HL-60 (cell line): ENCODE measurements at regions not wholly inside any gene's neighbourhood (a gene's known extent, or its start where the extent isn't known, plus 50 kb on each side); places are given as distances from the start of the nearest gene placed in this dataset.

Experiments used
- GABPA ChIP-seq: IDR thresholded peaks from 2 replicates; pipeline ENCODE4 v1.6.1; 2012; ENCODE audit warnings: low read depth
- POLR2AphosphoS5 ChIP-seq: IDR thresholded peaks from 2 replicates; pipeline ENCODE4 v1.6.1; 2012; ENCODE audit warnings: low read depth
- TF ChIP-seq, protein P1 (sequence below): IDR thresholded peaks from one replicate; pipeline ENCODE4 v1.5.1; 2011; ENCODE audit warnings: low read length, control low read depth, inconsistent platforms; ENCODE audit not compliant: insufficient read depth
- TF ChIP-seq, protein P2 (sequence below): IDR thresholded peaks from 2 replicates; pipeline ENCODE4 v1.6.1; 2012; ENCODE audit warnings: low read depth; ENCODE audit not compliant: insufficient replicate concordance

- TF ChIP-seq, protein P1, sequence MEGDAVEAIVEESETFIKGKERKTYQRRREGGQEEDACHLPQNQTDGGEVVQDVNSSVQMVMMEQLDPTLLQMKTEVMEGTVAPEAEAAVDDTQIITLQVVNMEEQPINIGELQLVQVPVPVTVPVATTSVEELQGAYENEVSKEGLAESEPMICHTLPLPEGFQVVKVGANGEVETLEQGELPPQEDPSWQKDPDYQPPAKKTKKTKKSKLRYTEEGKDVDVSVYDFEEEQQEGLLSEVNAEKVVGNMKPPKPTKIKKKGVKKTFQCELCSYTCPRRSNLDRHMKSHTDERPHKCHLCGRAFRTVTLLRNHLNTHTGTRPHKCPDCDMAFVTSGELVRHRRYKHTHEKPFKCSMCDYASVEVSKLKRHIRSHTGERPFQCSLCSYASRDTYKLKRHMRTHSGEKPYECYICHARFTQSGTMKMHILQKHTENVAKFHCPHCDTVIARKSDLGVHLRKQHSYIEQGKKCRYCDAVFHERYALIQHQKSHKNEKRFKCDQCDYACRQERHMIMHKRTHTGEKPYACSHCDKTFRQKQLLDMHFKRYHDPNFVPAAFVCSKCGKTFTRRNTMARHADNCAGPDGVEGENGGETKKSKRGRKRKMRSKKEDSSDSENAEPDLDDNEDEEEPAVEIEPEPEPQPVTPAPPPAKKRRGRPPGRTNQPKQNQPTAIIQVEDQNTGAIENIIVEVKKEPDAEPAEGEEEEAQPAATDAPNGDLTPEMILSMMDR, result no peak
- TF ChIP-seq, protein P2, sequence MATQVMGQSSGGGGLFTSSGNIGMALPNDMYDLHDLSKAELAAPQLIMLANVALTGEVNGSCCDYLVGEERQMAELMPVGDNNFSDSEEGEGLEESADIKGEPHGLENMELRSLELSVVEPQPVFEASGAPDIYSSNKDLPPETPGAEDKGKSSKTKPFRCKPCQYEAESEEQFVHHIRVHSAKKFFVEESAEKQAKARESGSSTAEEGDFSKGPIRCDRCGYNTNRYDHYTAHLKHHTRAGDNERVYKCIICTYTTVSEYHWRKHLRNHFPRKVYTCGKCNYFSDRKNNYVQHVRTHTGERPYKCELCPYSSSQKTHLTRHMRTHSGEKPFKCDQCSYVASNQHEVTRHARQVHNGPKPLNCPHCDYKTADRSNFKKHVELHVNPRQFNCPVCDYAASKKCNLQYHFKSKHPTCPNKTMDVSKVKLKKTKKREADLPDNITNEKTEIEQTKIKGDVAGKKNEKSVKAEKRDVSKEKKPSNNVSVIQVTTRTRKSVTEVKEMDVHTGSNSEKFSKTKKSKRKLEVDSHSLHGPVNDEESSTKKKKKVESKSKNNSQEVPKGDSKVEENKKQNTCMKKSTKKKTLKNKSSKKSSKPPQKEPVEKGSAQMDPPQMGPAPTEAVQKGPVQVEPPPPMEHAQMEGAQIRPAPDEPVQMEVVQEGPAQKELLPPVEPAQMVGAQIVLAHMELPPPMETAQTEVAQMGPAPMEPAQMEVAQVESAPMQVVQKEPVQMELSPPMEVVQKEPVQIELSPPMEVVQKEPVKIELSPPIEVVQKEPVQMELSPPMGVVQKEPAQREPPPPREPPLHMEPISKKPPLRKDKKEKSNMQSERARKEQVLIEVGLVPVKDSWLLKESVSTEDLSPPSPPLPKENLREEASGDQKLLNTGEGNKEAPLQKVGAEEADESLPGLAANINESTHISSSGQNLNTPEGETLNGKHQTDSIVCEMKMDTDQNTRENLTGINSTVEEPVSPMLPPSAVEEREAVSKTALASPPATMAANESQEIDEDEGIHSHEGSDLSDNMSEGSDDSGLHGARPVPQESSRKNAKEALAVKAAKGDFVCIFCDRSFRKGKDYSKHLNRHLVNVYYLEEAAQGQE, result no peak
- TF ChIP-seq POLR2AphosphoS5 (no peak), GABPA (no peak)
Observed at GRCh38 chr4:188915175-188915574, 775.9 kb downstream of the TRIML1 start.
